ENCODE measurements at regions not wholly inside any gene's neighbourhood (a gene's known extent, or its start where the extent isn't known, plus 50 kb on each side); places are given as distances from the start of the nearest gene placed in this dataset.

- Histone ChIP-seq H3K9ac (ENCODE audit: insufficient read depth, low read length, poor library complexity, severe bottlenecking) (no peak overlapping the region), H3K9me3 (replicated peaks in 1 of 2; ENCODE audit: control insufficient read depth in 1 of 2, insufficient read depth in 1 of 2, low read length in 2 of 2) (peaks cover 0 to 3% of the 10 kb centered on the region in 2 donors), H3K27me3 (ENCODE audit: control insufficient read depth in 2 of 2, insufficient read depth in 2 of 2, low read length in 2 of 2) (peaks cover 0 to 4% of the 10 kb centered on the region in 2 donors), H3K79me2 (ENCODE audit: insufficient read depth, low read length) (no peaks in the 10 kb centered on the region), H4K20me1 (ENCODE audit: insufficient read depth, low read length) (no peaks in the 10 kb centered on the region), H3K4me3 (replicated peaks in 1 of 3; ENCODE audit: low read depth in 2 of 3, low read length in 3 of 3) (no peak overlapping the region), H2AFZ (ENCODE audit: insufficient read depth, low read depth, low read length, poor library complexity, severe bottlenecking) (no peak overlapping the region), H3K4me1 (ENCODE audit: control insufficient read depth in 1 of 2, insufficient read depth in 2 of 2, low read length in 2 of 2) (no peaks in the 10 kb centered on the region), H3K4me2 (replicated peaks; ENCODE audit: extremely low read depth, low read length, poor library complexity, severe bottlenecking) (no peak overlapping the region), H3K27ac (ENCODE audit: low read depth in 1 of 2, low read length in 2 of 2) (no peak overlapping the region), H3K36me3 (replicated peaks in 1 of 2; ENCODE audit: control insufficient read depth in 1 of 2, insufficient read depth in 2 of 2, low read length in 2 of 2) (no peaks in the 10 kb centered on the region)
- Mint-ChIP-seq H3K4me1 (no peaks in the 10 kb centered on the region), H3K27me3 (ENCODE audit: low read depth in 3 of 3) (peaks cover 9 to 14% (median 14%) of the 10 kb centered on the region in 3 donors), H3K27ac (no peak overlapping the region), H3K4me3 (no peak overlapping the region), H3K9me3 (peaks cover 0 to 16% (median 5%) of the 10 kb centered on the region in 7 donors), H3K36me3 (no peaks in the 10 kb centered on the region)
- TF ChIP-seq CTCF (IDR thresholded peaks at IDR 0.05), result no peak
- intact Hi-C loops (cut with micrococcal nuclease), result no loop called here
- DNase-seq, result no peak
- WGBS (ENCODE audit: insufficient coverage), result 97% methylated on average over 6 of the region's 8 CpGs
These were observed 141.5 kb downstream of the FBXO15 start for GRCh38 chr18:74006143-74006542.

- Histone ChIP-seq H3K36me3 (replicated peaks in 1 of 2; ENCODE audit: control insufficient read depth in 1 of 2, insufficient read depth in 2 of 2, low read length in 2 of 2) (no peaks in the 10 kb centered on the region), H4K20me1 (ENCODE audit: insufficient read depth, low read length) (no peaks in the 10 kb centered on the region), H3K79me2 (ENCODE audit: insufficient read depth, low read length) (no peaks in the 10 kb centered on the region), H3K9me3 (replicated peaks in 1 of 2; ENCODE audit: control insufficient read depth in 1 of 2, insufficient read depth in 1 of 2, low read length in 2 of 2) (peaks cover 0 to 3% of the 10 kb centered on the region in 2 donors), H3K4me1 (ENCODE audit: control insufficient read depth in 1 of 2, insufficient read depth in 2 of 2, low read length in 2 of 2) (no peaks in the 10 kb centered on the region), H3K27ac (ENCODE audit: low read depth in 1 of 2, low read length in 2 of 2) (no peak overlapping the region), H2AFZ (ENCODE audit: insufficient read depth, low read depth, low read length, poor library complexity, severe bottlenecking) (no peak overlapping the region), H3K27me3 (ENCODE audit: control insufficient read depth in 2 of 2, insufficient read depth in 2 of 2, low read length in 2 of 2) (peaks cover 0 to 4% of the 10 kb centered on the region in 2 donors), H3K4me3 (replicated peaks in 1 of 3; ENCODE audit: low read depth in 2 of 3, low read length in 3 of 3) (no peak overlapping the region), H3K4me2 (replicated peaks; ENCODE audit: extremely low read depth, low read length, poor library complexity, severe bottlenecking) (no peak overlapping the region), H3K9ac (ENCODE audit: insufficient read depth, low read length, poor library complexity, severe bottlenecking) (no peak overlapping the region)
- no peak for DNase-seq
- Mint-ChIP-seq H3K27ac (no peak overlapping the region), H3K9me3 (peaks cover 0 to 17% (median 6%) of the 10 kb centered on the region in 7 donors), H3K36me3 (no peaks in the 10 kb centered on the region), H3K4me3 (no peak overlapping the region), H3K27me3 (ENCODE audit: low read depth in 3 of 3) (peaks cover 6 to 14% (median 11%) of the 10 kb centered on the region in 3 donors), H3K4me1 (no peaks in the 10 kb centered on the region)
- intact Hi-C loops (cut with micrococcal nuclease), result no loop called here
- 86% methylated on average over 1 of the region's 4 CpGs for WGBS (ENCODE audit: insufficient coverage)
- no peak for TF ChIP-seq CTCF (IDR thresholded peaks at IDR 0.05)
These were observed 142.1 kb downstream of the FBXO15 start for GRCh38 chr18:74005320-74006109.

All from CD14-positive monocyte (primary cell).